ENCODE measurements at regions not wholly inside any gene's neighbourhood (a gene's known extent, or its start where the extent isn't known, plus 50 kb on each side); places are given as distances from the start of the nearest gene placed in this dataset.

DNA sequence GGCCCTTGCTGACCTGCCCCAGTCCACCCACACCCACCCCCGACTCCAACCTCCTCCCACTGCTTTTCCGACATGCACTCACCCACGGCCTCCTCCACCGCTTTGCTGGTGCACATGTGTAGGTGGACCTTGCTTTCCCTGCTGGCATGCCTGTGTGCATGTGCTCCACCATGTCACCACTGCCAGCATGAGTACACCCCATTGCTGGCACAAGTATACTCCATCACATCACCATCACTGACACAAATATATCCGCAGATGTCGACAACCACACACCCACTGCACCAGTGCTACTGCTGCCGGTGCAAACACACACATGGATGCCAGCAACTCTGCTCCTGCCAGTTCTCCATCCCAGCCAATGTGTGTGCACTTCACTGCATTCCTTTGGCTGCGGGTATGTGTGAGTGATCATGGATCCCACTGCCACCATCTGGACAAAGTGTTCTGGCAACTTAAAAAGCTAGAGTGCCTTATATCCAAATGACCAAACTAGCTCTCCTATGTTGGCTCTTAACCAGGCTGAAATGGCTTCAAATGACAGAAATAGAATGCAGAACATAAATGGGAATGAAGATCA lies 1072.3 kb downstream of the RAPGEF2 start:
- Histone ChIP-seq H3K27me3 (ENCODE audit: insufficient read depth, low read length, poor library complexity) (no peaks in the 10 kb centered on the region), H3K4me3 (ENCODE audit: low read depth in 1 of 2, low read length in 2 of 2) (no peak overlapping the region), H3K4me2 (ENCODE audit: insufficient read depth, low read length) (no peak overlapping the region), H3K36me3 (ENCODE audit: insufficient read depth, low read length) (no peaks in the 10 kb centered on the region), H3K4me1 (ENCODE audit: insufficient read depth, low read length) (no peaks in the 10 kb centered on the region), H3K27ac (ENCODE audit: low read length) (no peak overlapping the region), H2AFZ (ENCODE audit: low read depth, low read length) (no peak overlapping the region), H3K9me3 (ENCODE audit: insufficient read depth, low read length, severe bottlenecking) (no peaks in the 10 kb centered on the region), H3K79me2 (ENCODE audit: insufficient read depth, low read length) (no peaks in the 10 kb centered on the region), H4K20me1 (ENCODE audit: insufficient read depth, low read length) (no peaks in the 10 kb centered on the region), H3K9ac (ENCODE audit: low read depth, low read length) (no peak overlapping the region)
- TF ChIP-seq EZH2 (IDR thresholded peaks at IDR 0.05; ENCODE audit: borderline replicate concordance, low read depth, low read length, severe bottlenecking) = no peak
- TF ChIP-seq, protein P1, sequence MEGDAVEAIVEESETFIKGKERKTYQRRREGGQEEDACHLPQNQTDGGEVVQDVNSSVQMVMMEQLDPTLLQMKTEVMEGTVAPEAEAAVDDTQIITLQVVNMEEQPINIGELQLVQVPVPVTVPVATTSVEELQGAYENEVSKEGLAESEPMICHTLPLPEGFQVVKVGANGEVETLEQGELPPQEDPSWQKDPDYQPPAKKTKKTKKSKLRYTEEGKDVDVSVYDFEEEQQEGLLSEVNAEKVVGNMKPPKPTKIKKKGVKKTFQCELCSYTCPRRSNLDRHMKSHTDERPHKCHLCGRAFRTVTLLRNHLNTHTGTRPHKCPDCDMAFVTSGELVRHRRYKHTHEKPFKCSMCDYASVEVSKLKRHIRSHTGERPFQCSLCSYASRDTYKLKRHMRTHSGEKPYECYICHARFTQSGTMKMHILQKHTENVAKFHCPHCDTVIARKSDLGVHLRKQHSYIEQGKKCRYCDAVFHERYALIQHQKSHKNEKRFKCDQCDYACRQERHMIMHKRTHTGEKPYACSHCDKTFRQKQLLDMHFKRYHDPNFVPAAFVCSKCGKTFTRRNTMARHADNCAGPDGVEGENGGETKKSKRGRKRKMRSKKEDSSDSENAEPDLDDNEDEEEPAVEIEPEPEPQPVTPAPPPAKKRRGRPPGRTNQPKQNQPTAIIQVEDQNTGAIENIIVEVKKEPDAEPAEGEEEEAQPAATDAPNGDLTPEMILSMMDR (IDR thresholded peaks at IDR 0.05; ENCODE audit: borderline replicate concordance, extremely low read depth, low read length, poor library complexity, severe bottlenecking) = no peak
- no peak for ATAC-seq (ENCODE audit: insufficient read depth, low read depth)
- DNase-seq = no peak

DNA sequence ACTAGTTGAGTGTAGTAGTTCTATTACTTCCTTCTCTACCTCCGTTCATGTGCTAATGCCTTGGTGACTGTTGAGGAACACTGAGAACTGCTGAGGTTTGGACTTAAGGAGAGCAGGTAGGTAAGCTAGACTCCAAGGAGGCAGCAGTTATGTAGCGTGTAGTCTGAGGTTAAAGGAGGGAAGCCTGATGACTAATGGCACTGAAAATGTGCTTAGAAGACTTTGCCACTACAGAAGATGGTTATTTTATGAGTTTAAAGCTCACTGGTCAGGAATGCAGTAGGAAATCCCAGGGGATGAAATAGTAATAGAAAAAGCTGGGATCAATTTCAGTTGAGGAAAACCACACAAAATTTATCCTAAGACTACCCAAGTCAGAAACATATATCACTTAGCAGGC lies 1077.3 kb downstream of the RAPGEF2 start:
- ATAC-seq (ENCODE audit: insufficient read depth, low read depth) = no peak
- DNase-seq = no peak
- H3K4me2 ChIP-seq (ENCODE audit: insufficient read depth, low read length) = no peak overlapping the region

DNA sequence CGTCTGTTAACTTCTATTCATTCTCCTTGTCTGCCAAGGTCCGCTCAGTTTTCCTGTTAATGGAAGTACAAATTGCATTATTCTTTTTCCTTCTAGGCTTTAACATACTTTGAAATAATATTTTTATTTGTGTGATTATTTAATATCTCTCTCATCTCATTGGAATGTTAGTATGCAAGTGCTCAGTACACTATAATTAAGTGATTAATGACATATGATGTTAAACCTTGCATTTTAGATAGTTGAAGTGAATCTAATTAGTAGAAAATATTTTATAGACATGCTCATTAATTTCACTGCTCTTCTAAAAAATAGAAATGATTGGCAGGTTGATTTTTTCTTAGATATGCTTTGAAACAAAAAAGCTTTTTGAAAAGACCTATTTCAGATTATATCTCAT lies 1079.8 kb downstream of the RAPGEF2 start:
- Histone ChIP-seq H3K4me2 (ENCODE audit: insufficient read depth, low read length) (no peak overlapping the region), H4K20me1 (ENCODE audit: insufficient read depth, low read length) (no peaks in the 10 kb centered on the region), H3K27ac (ENCODE audit: low read length) (no peak overlapping the region), H2AFZ (ENCODE audit: low read depth, low read length) (no peak overlapping the region), H3K4me3 (ENCODE audit: low read depth in 1 of 2, low read length in 2 of 2) (no peak overlapping the region), H3K9me3 (ENCODE audit: insufficient read depth, low read length, severe bottlenecking) (no peaks in the 10 kb centered on the region), H3K36me3 (ENCODE audit: insufficient read depth, low read length) (no peaks in the 10 kb centered on the region), H3K4me1 (ENCODE audit: insufficient read depth, low read length) (no peaks in the 10 kb centered on the region), H3K79me2 (ENCODE audit: insufficient read depth, low read length) (no peaks in the 10 kb centered on the region), H3K9ac (ENCODE audit: low read depth, low read length) (no peak overlapping the region), H3K27me3 (ENCODE audit: insufficient read depth, low read length, poor library complexity) (no peaks in the 10 kb centered on the region)
- no peak for DNase-seq
- TF ChIP-seq, protein P1 (IDR thresholded peaks at IDR 0.05; ENCODE audit: borderline replicate concordance, extremely low read depth, low read length, poor library complexity, severe bottlenecking) = no peak
- TF ChIP-seq EZH2 (IDR thresholded peaks at IDR 0.05; ENCODE audit: borderline replicate concordance, low read depth, low read length, severe bottlenecking) = no peak
- ATAC-seq (ENCODE audit: insufficient read depth, low read depth) = no peak

More for the DNA sequence above, 1077.3 kb downstream of the RAPGEF2 start:
- H3K27me3 ChIP-seq (ENCODE audit: insufficient read depth, low read length, poor library complexity) = no peaks in the 10 kb centered on the region
- no peaks in the 10 kb centered on the region for H3K4me1 ChIP-seq (ENCODE audit: insufficient read depth, low read length)
- TF ChIP-seq EZH2 (IDR thresholded peaks at IDR 0.05; ENCODE audit: borderline replicate concordance, low read depth, low read length, severe bottlenecking) = no peak
- TF ChIP-seq, protein P1 (IDR thresholded peaks at IDR 0.05; ENCODE audit: borderline replicate concordance, extremely low read depth, low read length, poor library complexity, severe bottlenecking) = no peak
- H3K4me3 ChIP-seq (ENCODE audit: low read depth in 1 of 2, low read length in 2 of 2) = no peak overlapping the region
- H4K20me1 ChIP-seq (ENCODE audit: insufficient read depth, low read length) = no peaks in the 10 kb centered on the region
- no peaks in the 10 kb centered on the region for H3K36me3 ChIP-seq (ENCODE audit: insufficient read depth, low read length)
- no peak overlapping the region for H3K9ac ChIP-seq (ENCODE audit: low read depth, low read length)
- H3K79me2 ChIP-seq (ENCODE audit: insufficient read depth, low read length) = no peaks in the 10 kb centered on the region
- H3K27ac ChIP-seq (ENCODE audit: low read length) = no peak overlapping the region
- H3K9me3 ChIP-seq (ENCODE audit: insufficient read depth, low read length, severe bottlenecking) = no peaks in the 10 kb centered on the region
- H2AFZ ChIP-seq (ENCODE audit: low read depth, low read length) = no peak overlapping the region
